Fibroblast of skin of abdomen (primary cell): ENCODE measurements at regions not wholly inside any gene's neighbourhood (a gene's known extent, or its start where the extent isn't known, plus 50 kb on each side); places are given as distances from the start of the nearest gene placed in this dataset.

Experiments
- DNase-seq: peaks from one replicate; pipeline ENCODE4 v3.0.0-alpha.2; 2013

DNA sequence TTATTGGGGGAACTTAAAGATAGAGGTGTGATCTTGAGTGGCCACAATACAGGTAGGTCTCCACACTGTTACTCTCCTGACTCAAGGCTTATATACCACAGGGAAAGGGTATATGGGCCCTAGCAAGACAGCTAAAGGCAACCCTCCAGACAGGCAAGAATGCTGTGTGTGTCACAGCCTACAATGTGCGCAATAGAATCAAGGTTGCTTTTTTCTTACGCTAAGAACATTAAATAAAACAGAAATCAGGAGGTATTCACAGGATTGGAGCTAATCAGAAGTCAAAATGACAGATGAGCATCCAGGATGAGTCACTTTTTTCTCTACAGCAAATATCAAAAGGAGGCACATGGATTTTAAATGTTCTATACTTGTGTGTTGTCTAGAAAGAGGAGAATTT lies 1797.9 kb upstream of the SEL1L start:
- DNase-seq, result no peak

DNA sequence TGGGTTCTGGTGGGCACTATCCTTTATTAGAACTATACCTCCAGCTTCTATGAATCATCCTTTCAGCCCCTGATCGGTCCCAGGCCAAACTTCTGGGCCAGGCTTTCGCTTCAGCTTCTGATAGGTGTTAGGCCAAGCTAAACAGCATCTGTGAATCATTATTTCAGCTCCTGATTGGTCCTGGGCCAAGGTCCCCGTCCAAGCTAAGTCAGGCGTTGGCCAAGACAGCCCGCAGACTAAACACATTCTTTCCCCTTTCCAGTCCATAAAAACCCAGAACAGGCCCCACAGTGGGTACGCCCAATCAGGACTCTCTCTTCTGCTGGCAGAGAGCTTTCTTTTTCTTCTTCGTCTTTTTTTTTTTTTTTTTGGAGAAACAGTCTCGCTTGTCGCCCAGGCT lies 1808.9 kb upstream of the SEL1L start:
- DNase-seq, result peak; percentile 12

DNA sequence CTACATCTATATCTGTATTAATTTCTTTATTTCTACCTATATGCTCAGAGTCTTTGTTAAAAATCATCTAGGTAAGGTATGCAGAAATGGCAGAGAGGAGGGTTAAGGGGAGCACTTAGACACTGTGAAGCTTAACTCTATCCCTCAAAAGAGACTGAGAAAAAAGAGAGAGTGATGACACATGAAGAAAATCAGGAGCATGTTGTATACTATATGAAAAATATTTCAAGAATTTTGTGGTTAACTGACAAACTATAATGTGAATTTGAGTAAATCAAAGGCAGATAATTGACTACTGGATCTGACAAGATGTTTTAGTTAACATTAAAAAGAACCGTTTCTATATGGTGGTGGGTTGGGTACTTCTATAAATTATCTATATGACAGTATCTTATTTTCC lies 1814.2 kb upstream of the SEL1L start:
- peak; percentile 77 for DNase-seq

DNA sequence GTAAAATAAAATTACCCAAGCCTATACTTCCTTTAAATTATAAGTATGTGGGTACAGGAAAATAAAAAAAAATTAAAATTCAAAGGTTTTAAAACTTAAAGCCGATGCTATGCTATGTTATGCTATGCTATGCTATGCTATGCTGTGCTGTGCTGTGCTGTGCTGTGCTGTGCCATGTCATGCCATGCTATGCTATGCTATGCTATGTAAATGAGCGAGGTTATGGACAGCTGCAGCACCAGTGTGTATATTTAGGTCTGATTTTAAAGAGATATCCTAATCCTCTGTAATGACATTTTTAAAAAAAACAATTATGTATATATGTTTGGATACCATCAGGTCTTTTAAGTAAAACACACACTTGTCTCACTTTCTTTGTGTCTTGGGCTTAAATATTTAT lies 1822.0 kb upstream of the SEL1L start:
- DNase-seq, result no peak

DNA sequence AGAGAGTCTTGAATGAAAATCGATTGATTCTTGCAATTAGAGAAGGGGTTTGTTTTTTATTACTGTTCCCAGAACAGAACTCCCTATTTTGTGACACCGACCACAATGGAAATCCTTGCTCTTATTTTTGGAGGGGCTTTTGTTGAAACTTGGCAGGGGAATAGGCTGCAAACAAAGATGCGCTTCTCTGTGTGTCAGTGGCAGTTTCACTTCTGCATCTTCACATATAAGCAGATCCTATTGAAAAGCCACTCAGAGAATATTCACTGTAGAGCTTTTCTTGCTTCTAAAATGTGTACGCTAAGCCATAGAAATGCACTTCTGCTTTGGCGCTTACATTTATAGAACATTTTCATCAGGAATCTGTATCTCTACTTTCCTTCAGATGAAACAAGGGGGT lies 1822.4 kb upstream of the SEL1L start:
- DNase-seq, result no peak

DNA sequence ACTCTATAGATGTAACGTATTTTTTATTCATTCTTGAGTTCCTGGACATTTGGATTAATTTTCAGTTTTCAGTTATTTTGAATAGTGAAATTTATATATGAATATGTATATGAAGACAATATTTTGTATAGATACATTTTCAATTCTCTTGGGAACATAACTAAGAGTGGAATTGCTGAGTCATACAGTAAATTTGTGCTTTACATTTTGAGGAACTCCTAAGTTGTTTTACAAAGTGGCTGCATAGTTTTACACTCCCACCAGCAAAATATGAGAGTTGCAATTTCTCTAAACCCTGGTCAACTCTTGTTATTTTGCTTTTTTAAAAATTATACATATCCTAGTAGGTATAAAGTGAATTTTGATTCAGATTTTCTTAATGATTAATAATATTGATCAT lies 1838.6 kb upstream of the SEL1L start:
- DNase-seq, result peak; percentile 14

DNA sequence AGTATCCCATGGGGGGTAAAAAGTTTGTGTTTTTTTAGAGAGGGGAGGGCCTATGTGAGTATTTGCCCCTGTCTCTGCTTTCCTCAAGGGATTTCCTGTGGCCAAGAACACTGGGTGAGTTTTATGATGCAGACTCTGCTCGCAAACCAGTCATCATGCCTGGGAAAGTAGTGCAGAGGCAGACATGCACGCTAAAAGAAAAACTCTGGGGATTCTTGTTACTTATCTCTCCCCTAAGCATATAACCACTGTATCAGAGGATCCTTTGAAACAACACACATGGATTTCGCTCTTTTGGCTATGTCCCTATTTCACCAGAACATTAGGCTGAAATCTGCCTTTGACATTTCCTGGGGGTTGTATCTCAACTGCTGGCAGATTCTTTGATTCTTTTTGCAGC lies 1845.8 kb upstream of the SEL1L start:
- DNase-seq, result no peak

DNA sequence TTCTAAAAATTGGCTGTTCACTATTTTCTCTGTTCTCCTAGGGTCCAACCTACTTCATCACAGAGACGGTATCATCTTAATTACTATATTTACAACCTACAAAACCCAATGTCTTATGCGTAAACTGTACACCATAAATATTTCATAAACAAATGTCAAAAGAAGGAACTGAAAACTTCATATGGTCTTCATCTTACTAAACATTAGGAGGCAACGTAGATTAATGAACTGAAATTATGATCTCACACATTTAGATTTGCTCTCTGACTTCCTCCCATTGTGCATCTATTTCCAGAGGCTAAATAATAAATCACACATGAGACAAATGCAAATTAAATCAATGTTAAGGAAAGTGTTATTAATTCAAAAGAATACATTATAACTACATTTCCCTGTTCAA lies 1850.6 kb upstream of the SEL1L start:
- DNase-seq, result no peak

DNA sequence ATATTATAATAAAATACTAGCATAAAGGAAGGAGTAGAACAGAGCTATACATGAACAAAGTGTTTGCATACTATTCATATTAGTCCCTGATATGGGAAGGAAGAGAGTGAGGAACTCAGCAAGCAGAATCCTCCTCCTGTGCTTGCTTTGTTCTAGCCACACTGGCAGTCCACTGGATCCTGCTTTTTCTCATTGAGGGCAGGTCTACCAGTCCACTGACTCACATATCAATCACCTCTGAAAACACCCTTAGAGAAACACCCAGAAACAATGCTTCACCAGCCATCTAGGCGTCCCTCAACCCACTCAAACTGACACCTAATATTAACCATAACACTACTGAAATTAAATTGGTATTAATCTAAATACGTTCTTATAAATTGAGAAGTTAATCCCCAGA lies 1861.7 kb upstream of the SEL1L start:
- DNase-seq, result no peak

DNA sequence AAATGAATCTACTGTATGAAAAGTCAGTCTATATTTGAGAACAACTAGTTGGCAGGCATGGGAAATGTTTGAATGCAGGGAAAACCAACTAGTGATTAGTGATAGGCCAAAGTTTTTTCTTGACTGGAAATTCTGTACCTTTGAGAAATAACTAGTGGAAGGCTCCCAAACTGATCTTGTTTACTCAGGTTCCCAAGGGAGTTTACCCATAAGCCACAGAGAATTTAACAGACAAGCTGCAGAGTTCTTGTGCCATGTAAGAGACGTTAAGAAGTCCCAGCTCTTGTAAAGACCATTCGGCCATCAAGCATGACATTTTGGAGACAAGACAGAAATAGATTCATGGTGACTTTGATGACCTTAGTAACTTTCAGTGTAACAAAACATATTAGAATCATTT lies 1882.8 kb upstream of the SEL1L start:
- DNase-seq, result no peak

DNA sequence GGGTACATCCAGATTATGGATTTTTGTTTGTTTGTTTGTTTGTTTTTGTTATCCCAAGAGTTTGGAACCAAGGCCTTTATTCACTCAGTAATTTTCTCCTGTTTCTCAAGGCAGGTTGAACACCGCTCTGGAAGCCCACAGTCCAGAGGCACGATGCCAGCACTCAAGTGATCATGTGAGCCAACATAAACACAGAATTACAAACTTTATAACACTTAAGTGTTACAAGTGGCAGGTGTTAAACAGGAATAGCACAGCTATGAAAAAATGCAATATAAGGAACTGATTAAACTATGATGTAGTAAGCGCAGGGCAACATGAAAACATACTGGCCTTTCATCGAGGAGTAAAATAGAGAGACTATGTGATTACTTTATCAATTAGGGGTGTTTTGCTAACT lies 1885.8 kb upstream of the SEL1L start:
- DNase-seq, result no peak

DNA sequence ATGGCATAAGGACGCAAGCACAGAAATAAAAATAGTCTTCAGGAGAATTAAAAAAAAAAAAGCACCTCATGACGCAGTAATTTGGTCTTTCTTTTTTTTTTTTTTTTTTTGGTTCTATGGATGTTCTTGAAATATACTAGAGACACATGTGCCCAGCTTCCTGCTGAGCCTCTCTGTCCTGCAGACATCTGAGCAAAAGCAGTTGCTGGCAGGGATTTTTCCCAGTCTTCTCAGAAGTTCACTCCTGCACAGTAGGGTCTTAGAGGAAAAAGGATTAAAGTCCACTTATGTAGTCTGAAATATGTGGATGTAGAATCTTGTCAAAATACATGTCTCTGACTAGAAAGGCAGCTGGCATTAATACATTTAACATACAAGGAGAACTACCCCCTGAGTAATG lies 1888.1 kb upstream of the SEL1L start:
- no peak for DNase-seq

DNA sequence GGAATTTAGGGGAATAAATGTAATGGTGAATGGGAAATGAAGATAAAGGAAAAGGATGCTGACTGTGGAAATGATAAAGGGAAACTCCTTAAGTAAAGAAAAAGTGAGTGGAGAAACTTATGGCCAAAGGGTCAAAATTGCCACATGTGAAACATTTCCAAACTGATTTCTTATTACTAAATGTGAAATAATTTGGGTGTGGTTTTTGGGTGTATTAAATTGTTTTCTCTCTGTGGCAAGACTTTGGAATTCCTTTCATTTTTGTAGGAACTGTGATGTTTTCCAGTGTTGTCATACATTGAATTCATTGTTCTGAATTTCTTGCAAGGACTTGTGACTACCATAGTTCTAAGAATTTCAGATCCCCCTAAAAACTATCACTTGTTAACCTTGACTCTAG lies 1891.5 kb upstream of the SEL1L start:
- peak; percentile 83 for DNase-seq

DNA sequence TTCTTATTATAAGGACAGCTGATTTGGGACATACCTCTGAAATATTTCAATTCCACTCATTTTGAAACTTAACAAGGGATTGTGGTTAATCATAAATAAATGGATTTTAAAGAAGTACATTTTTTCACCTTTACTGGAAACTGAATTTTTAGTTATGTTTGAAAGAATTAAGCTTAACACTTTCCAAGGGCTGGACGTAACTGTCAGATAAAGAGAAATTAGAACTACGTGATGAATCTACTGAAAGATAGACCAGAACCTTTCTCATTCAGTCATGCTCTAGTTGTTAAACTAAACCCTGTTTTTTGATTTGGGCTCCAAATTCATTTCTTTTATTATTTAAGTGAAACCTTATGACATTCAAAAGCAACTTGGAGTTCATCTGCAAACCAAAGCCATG lies 1892.1 kb upstream of the SEL1L start:
- peak; percentile 61 for DNase-seq

DNA sequence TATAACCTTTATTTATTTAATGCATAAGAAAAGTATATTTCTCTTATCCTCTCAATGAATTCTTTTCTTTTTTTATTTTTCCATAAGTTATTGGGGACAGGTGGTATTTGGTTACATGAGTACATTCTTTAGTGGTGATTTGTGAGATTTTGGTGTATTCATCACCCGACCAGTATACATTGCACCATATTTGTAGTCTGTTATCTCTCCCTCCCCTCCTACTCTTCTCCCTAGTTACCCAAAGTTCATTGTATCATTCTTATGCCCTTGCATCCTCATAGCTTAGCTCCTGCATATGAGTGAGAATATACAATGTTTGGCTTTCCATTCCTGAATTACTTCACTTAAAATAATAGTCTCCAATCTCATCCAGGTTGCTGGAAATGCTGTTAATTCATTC lies 1900.0 kb upstream of the SEL1L start:
- peak; percentile 35 for DNase-seq

DNA sequence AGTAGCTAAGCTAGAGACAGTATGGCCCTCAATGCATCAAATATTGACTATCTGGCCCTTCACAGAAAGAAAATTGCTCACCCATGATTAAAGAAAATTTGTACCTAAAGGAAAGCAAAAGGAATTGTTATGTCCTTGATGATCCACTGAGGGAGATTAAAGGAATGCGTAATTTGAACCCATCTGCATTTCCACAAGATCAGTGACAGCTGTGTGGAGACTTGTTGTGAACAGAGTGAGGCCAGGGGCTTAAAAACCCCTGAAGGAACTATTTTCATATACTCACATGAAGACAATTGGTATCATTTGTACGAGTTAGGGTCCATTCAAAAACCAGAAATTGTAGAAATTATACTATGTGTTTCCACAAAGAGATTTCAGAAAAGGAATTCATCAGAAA lies 1908.1 kb upstream of the SEL1L start:
- no peak for DNase-seq

DNA sequence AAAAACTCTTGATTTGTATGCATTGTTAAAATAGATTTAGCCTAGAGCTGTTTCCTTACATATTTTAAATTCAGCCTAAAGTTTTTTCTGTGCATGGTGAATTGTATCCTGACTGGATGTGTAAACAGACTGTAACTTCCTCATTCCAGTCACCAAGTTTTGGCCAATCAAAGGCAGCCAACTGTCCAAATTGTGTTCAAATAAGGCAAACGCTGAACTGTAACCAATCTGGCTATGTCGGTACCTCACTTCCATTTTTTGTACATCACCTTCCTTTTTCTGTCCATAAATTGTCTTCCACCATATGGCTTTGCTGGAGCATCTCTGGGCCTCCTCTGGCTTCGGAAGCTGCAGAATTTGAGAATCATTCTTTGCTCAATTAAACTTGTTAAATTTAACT lies 1921.9 kb upstream of the SEL1L start:
- DNase-seq, result no peak

DNA sequence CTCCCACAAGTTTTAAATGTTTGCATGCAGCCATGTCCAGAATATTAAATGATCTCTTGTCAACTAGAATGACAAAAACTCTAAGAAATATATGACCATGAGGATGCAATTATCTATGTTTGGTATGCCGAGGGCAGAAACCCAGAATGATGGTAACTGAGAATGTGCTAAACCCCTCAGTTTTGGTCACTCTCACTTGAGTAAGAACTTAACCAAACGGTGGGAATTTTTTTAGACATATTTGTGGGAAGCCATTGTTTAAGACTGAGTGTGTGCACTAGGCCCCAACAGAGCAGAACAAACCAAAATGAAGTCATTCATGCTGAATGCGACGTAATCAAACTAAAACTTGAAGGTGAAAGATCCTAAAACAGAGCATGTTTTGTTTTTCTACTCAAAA lies 1927.9 kb upstream of the SEL1L start:
- DNase-seq, result peak; percentile 60

DNA sequence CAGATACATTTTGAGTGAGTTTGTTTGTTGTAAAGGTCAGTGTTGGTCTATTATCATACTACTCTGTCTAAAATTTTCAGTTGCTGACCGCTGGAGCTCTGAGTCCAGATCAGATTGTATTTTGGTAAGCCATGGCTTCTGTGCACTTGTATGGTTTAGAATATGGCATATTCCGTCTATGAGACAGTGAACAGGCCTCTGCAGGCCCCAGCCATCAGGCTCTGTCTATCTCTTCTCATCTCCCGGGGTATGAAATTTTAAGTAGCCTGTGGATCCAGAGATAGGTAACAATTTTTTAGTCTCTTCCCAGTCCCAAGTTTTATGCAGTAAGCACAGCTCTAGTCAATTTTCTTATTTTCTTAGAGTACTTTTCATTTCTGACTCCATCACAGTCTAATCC lies 1929.1 kb upstream of the SEL1L start:
- no peak for DNase-seq

DNA sequence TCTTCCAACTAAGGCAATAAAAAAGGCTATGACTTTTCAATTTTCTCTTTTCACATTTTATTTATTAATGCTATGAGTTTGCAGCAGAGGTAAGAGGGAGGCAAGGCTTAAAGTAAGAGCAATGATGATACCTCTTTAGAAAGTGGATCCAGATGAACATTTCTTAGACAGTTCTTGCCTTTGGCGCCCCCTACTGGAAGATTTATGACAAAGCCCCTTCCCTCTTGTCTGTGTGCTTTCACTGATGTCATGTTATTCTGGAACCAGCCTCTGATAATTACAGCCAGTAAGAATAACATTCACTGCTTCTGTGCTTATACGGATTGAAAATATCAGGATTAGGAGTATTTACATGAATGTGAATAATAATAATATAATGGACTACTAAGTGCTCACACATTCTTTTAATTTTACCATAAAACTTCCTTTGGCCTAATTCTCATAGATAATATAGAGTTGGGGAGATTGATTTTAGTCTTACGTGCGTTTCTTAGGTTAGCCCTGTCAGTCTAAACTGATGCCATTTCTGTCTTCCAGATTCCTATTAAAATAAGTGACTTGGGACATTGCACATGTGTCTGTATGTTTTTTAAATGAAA lies 1929.9 kb upstream of the SEL1L start:
- peak; percentile 69 for DNase-seq

DNA sequence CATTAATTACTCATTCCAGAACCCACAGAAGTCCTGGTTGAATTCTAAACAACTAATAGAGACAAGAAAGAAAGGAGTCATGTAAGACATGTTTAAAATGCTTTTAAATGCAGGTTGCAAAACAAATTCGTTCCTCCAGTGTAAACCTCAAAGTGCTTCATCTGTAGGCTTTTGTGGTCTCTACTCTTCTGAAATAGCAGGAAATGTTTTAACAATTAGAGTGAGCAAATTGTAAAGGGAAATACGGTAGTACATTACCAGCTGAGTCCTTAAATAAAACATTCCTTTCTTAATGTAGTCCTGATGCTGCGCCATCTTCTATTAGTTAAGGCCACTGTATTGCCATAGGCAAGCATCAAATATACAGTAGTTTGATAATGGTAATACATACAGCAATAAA lies 1934.2 kb upstream of the SEL1L start:
- DNase-seq, result peak; percentile 87

DNA sequence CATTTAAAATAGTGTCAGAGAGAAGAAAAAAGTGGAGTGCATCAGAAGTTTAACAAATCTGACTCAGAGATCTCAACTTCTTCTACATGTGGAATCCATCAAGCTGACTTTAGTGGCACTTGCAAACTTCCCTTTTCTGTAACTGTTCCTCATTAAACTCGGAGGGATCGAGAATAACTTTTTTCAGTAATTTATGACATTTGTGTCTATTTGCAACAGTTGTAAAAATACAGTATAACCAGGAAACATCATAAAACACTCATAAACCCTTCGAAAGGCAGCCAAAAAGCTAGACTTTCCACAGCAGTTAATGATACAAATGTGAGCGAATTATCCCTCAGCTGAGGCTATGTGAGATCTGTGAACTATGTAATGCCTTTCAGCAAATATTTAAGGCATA lies 1936.8 kb upstream of the SEL1L start:
- peak; percentile 94 for DNase-seq

DNA sequence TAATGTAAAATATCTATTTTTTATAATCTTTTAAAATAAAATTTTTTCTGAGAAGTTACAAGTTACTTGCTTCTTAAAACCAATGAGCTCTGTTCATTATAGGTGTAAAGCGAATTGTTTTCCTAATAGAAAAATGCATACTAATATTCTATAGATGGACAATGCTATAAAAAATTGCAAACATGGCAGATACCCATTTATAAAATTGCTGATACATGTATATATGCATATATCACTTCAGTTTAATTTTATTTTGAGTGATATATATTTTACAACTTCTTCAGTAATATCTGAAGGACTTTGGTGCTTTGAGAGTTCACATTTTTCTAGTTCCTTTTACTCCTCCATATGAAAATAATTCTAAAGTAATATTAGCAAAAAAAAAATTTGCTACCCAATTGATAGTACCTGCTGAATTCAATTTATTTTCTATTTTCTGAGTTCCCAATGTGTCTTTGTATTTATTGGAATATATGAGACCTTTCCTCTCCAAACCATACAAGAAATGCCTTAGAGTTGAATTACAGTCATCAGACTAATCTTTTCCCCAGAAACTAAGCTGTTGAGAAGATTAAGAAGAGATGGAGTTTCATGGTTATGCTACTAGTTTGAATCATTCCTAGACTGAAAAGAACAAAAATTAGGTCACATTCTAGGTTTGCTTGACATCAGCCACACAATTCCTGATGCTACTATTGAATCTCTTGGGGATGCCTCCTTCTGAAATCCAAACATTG lies 1937.5 kb upstream of the SEL1L start:
- DNase-seq, result no peak

DNA sequence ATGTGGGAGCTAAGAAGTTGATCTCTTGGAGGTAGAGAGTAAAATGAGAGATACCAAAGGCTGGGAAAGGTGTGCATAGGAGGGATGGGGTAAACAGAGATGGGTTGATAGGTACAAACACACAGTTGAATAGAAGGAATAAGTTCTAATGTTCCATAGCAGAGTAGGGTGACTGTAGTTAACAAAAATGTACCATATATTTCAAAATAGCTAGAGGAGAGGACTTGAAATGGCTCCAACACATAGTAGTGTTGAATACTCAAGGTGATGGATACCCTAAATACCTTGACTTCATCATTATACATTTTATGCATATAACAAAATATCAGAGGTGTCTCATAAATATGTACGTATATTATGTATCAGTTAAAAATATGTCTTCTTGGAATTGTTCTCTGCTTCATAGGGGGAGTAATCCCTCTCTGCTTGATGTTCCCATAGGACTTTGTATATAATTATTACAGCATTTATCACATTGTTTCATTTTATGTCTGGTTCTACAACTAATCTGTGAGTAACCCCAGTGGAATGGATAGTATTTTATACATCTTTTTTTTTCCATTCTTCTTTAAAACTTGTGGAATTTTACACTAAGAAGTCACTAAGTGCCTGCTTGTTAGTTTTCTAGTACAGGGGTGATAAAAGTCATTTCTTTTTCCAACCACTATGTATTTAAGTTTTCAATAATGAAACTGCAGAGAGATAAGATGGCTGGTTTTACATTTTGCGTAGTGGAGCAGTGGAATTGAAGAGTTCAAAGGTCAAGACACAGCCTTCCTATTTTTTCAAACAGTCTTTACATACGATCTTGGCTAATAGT lies 1940.0 kb upstream of the SEL1L start:
- peak; percentile 84 for DNase-seq
